ENCODE measurements at regions not wholly inside any gene's neighbourhood (a gene's known extent, or its start where the extent isn't known, plus 50 kb on each side); places are given as distances from the start of the nearest gene placed in this dataset.

DNA sequence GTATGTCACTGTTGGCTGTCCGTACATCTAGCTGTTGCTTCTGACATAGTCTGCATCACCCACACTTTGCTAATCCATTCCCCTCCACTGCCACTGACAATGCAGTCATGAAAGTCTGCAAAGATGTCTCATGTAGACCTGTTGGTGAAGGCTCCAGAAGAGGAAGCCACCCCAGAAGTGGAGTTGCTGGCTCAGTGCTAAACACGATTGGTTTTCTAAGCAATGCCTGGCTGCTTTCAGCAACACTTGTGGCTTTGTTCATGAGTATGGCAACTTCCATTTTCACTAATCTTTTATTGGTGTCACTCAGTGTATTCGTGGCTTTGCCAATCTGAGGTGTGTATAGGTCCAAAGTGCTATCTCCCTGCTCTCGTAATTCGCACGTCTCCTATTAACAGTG, 288.1 kb downstream of the GADD45G start:
- Histone ChIP-seq H3K4me1 (replicated peaks) (peaks cover 3% of the 10 kb centered on the region), H3K9me3 (no peaks in the 10 kb centered on the region), H3K27me3 (replicated peaks; ENCODE audit: insufficient read depth) (no peaks in the 10 kb centered on the region), H3K36me3 (no peaks in the 10 kb centered on the region), H3K4me3 (no peak overlapping the region), H3K27ac (no peak overlapping the region)
- 90% methylated on average over 6 of the region's 6 CpGs for WGBS
- no peak for DNase-seq (ENCODE audit: low spot score)
- TF ChIP-seq POLR2AphosphoS5 (IDR thresholded peaks at IDR 0.05) (no peak), CTCF (IDR thresholded peaks at IDR 0.05) (no peak), POLR2A (IDR thresholded peaks at IDR 0.05) (no peak)
- intact Hi-C loops (cut with DNase I): no loop called here

GRCh38 chr9:89893886-89894285, 289.1 kb downstream of the GADD45G start:
- WGBS: 100% methylated on average over 2 of the region's 2 CpGs
- Histone ChIP-seq H3K9me3 (no peaks in the 10 kb centered on the region), H3K27me3 (replicated peaks; ENCODE audit: insufficient read depth) (no peaks in the 10 kb centered on the region), H3K27ac (no peak overlapping the region), H3K4me3 (no peak overlapping the region), H3K4me1 (replicated peaks) (peaks cover 3% of the 10 kb centered on the region), H3K36me3 (no peaks in the 10 kb centered on the region)
- intact Hi-C loops (cut with DNase I): no loop called here
- TF ChIP-seq CTCF (IDR thresholded peaks at IDR 0.05): no peak
- TF ChIP-seq POLR2AphosphoS5 (IDR thresholded peaks at IDR 0.05): no peak
- TF ChIP-seq POLR2A (IDR thresholded peaks at IDR 0.05): no peak
- no peak for DNase-seq (ENCODE audit: low spot score)

- H3K27ac ChIP-seq: no peak overlapping the region
- H3K9me3 ChIP-seq: no peaks in the 10 kb centered on the region
- no peaks in the 10 kb centered on the region for H3K4me1 ChIP-seq (replicated peaks)
- intact Hi-C loops (cut with DNase I): no loop called here
- H3K4me3 ChIP-seq: no peak overlapping the region
- no peak for TF ChIP-seq POLR2A (IDR thresholded peaks at IDR 0.05)
- TF ChIP-seq CTCF (IDR thresholded peaks at IDR 0.05): no peak
- TF ChIP-seq POLR2AphosphoS5 (IDR thresholded peaks at IDR 0.05): no peak
- no peak for DNase-seq (ENCODE audit: low spot score)
- no peaks in the 10 kb centered on the region for H3K36me3 ChIP-seq
- 95% methylated on average over 5 of the region's 5 CpGs for WGBS
- no peaks in the 10 kb centered on the region for H3K27me3 ChIP-seq (replicated peaks; ENCODE audit: insufficient read depth)
Measured at GRCh38 chr9:89896806-89897340, 292.1 kb downstream of the GADD45G start.

DNA sequence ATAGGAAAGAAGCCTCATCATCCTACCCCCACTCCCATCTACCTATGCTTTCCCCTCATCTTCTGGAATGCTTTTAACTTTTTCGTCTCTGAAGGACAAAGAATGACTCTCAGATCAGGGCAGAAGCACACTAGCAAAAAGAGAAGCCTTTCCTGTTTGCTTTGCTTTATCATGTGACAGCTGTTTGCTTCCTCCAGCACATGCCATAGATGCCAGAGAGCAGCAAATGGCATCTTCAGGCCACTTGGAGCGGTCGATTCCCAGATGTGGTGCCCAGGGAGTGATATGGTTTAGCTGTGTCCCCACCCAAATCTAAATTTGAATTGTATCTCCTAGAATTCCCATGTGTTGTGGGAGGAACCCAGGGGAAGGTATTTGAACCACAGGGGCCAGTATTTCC, 294.8 kb downstream of the GADD45G start:
- Histone ChIP-seq H3K9me3 (no peaks in the 10 kb centered on the region), H3K27ac (no peak overlapping the region), H3K36me3 (no peaks in the 10 kb centered on the region), H3K4me3 (no peak overlapping the region), H3K27me3 (replicated peaks; ENCODE audit: insufficient read depth) (no peaks in the 10 kb centered on the region), H3K4me1 (replicated peaks) (no peaks in the 10 kb centered on the region)
- TF ChIP-seq POLR2A (IDR thresholded peaks at IDR 0.05) (no peak), CTCF (IDR thresholded peaks at IDR 0.05) (no peak), POLR2AphosphoS5 (IDR thresholded peaks at IDR 0.05) (no peak)
- intact Hi-C loops (cut with DNase I): no loop called here
- 80% methylated on average over 3 of the region's 3 CpGs for WGBS
- DNase-seq (ENCODE audit: low spot score): no peak

DNA sequence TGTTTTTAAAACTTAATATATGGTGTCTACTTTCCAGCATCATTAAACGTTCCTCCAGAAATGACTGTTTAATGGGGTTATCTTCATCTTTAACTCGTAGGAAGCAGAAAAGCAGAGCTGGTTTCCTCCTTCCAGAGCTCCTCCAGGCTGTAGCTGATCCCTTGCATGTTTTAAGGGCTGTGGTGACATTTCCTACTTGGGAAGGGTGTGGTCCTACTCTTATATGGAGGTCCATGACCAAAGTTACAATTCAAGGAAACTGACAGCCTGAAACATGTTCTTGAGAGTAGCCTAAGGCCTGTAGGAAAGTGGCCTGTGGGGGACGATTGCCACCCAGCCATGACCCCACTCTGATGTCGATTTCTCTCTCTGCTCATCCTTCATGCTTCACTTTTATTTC, 297.1 kb downstream of the GADD45G start:
- Histone ChIP-seq H3K9me3 (no peaks in the 10 kb centered on the region), H3K36me3 (no peaks in the 10 kb centered on the region), H3K4me1 (replicated peaks) (no peaks in the 10 kb centered on the region), H3K27me3 (replicated peaks; ENCODE audit: insufficient read depth) (no peaks in the 10 kb centered on the region), H3K27ac (no peak overlapping the region), H3K4me3 (no peak overlapping the region)
- no peak for DNase-seq (ENCODE audit: low spot score)
- TF ChIP-seq CTCF (IDR thresholded peaks at IDR 0.05): no peak
- 78% methylated on average over 4 of the region's 4 CpGs for WGBS
- intact Hi-C loops (cut with DNase I): no loop called here
